T-cell (primary cell): ENCODE measurements at regions not wholly inside any gene's neighbourhood (a gene's known extent, or its start where the extent isn't known, plus 50 kb on each side); places are given as distances from the start of the nearest gene placed in this dataset.
"Not testable (repeated sequence)": the region's sequence is repeated elsewhere in the genome, so short reads cannot be mapped to it uniquely, and the experiment has no call there.

Source experiments
- ATAC-seq, 4 experiments: fragments of 200-7000 bp in 3 of 4; fragments of 150-1000 bp in 1 of 4; cut with Tn5 transposase; replicated peaks in 1 of 4; 1 replicate in 3 of 4; 2 replicates in 1 of 4; pipeline ENCODE4 v1.10.0; 2021; ENCODE audit warnings: moderate library complexity in 3 of 4, mild to moderate bottlenecking in 2 of 4, moderate number of reproducible peaks in 1 of 4
- CTCF ChIA-PET, 2 donors: fragments of 300-600 bp; sonication (Branson Sonifier 250); formaldehyde crosslinking; loops; one replicate each; lab custom pipeline; 2022; ENCODE audit warnings: antibody characterized with exemption in 2 of 2; lab: Charles Lee
- POLR2A ChIA-PET, 2 donors: fragments of 300-600 bp; sonication (Branson Sonifier 250); formaldehyde crosslinking; loops; one replicate each; lab custom pipeline; 2022; ENCODE audit warnings: antibody characterized with exemption in 2 of 2; lab: Charles Lee
- DNase-seq, 35 experiments: peaks; one replicate each; pipeline versions ENCODE4 v3.0.0 to v3.0.0-alpha.2; 2013 to 2023
- H3K27ac ChIP-seq: one replicate; pipeline ENCODE4 v1.5.1; 2013; ENCODE audit warnings: low read length
- H3K27me3 ChIP-seq, 2 experiments: replicated peaks in 1 of 2; 1 replicate in 1 of 2; 2 replicates in 1 of 2; pipeline versions ENCODE4 v1.6.1 to v1.7.0; 2013; ENCODE audit warnings: low read length in 1 of 2, mixed read lengths in 1 of 2; ENCODE audit not compliant: control insufficient read depth in 2 of 2, insufficient read depth in 2 of 2; ENCODE audit errors: extremely low read depth in 1 of 2
- H3K36me3 ChIP-seq, 2 donors: 1 replicate in 1 of 2; 2 replicates in 1 of 2; pipeline versions ENCODE4 v1.6.1 to v1.7.0; 2013; ENCODE audit warnings: low read length in 1 of 2; ENCODE audit not compliant: control insufficient read depth in 2 of 2, insufficient read depth in 1 of 2; ENCODE audit errors: extremely low read depth in 1 of 2
- H3K4me1 ChIP-seq, 2 experiments: 1 replicate in 1 of 2; 2 replicates in 1 of 2; pipeline versions ENCODE4 v1.6.1 to v1.7.0; 2013; ENCODE audit warnings: low read length in 2 of 2, mixed read lengths in 1 of 2; ENCODE audit not compliant: insufficient read depth in 2 of 2, control insufficient read depth in 1 of 2; ENCODE audit errors: extremely low read depth in 1 of 2
- H3K4me3 ChIP-seq, 2 donors: 1 replicate in 1 of 2; 2 replicates in 1 of 2; pipeline versions ENCODE4 v1.5.1 to v1.7.0; 2013; ENCODE audit warnings: mild to moderate bottlenecking in 2 of 2, low read length in 1 of 2, moderate library complexity in 1 of 2; ENCODE audit not compliant: control insufficient read depth in 1 of 2; ENCODE audit errors: extremely low read depth in 1 of 2
- H3K9me3 ChIP-seq: 2 replicates; pipeline ENCODE4 v1.7.0; 2013
- H3K27ac Mint-ChIP-seq, 2 donors: one replicate each; pipeline ENCODE4 v1.8.0; 2020 to 2021; ENCODE audit warnings: mild to moderate bottlenecking in 2 of 2, mixed read lengths in 2 of 2
- H3K27me3 Mint-ChIP-seq, 2 donors: one replicate each; pipeline ENCODE4 v1.8.0; 2021 to 2022; ENCODE audit warnings: mixed read lengths in 2 of 2
- H3K36me3 Mint-ChIP-seq: one replicate; pipeline ENCODE4 v1.8.0; 2021; ENCODE audit warnings: mixed read lengths
- H3K4me1 Mint-ChIP-seq, 3 donors: one replicate each; pipeline ENCODE4 v1.8.0; 2020 to 2022; ENCODE audit warnings: mixed read lengths in 3 of 3, mild to moderate bottlenecking in 1 of 3
- H3K4me3 Mint-ChIP-seq, 3 donors: one replicate each; pipeline ENCODE4 v1.8.0; 2020 to 2022; ENCODE audit warnings: mild to moderate bottlenecking in 3 of 3, mixed read lengths in 3 of 3, moderate library complexity in 3 of 3
- H3K9me3 Mint-ChIP-seq, 3 donors: one replicate each; pipeline ENCODE4 v1.8.0; 2020 to 2022; ENCODE audit warnings: mixed read lengths in 3 of 3
- WGBS: methylation state at CpG from one replicate; pipeline ENCODE4 v1.1.5; 2013; ENCODE audit warnings: missing lambda C conversion rate; ENCODE audit not compliant: insufficient coverage; 5-methylcytosine and 5-hydroxymethylcytosine counted together

DNA sequence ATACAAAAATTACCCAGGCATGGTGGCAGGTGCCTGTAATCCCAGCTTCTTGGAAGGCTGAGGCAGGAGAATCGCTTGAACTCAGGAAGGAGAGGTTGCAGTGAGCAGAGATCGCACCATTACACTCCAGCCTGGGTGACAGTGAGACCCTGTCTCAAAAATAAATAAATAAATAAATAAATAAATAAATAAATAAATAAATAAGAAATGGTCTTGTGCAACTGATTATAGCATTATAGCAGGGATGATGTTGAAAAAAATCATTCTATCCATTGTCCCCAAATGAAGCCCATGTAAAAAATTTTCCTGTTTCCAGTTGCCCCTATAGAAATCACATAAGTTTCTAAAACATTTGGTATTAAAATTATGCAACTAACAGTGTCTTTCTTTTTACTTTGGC, 100.5 kb downstream of the CMC2 start:
- DNase-seq, POLR2A ChIA-PET, H3K4me3 ChIP-seq, ATAC-seq, H3K4me3 Mint-ChIP-seq, H3K27ac Mint-ChIP-seq, CTCF ChIA-PET, H3K9me3 Mint-ChIP-seq, H3K4me1 Mint-ChIP-seq, H3K9me3 ChIP-seq, H3K36me3 Mint-ChIP-seq, H3K36me3 ChIP-seq, H3K27ac ChIP-seq, H3K4me1 ChIP-seq: not testable (repeated sequence)
- H3K27me3 ChIP-seq, result peaks cover 3 to 19% of the 10 kb centered on the region in 2 experiments
- H3K27me3 Mint-ChIP-seq, result peaks cover 0 to 11% of the 10 kb centered on the region in 2 donors
- WGBS, result no CpG with 5 or more reads among the region's 2 CpGs

DNA sequence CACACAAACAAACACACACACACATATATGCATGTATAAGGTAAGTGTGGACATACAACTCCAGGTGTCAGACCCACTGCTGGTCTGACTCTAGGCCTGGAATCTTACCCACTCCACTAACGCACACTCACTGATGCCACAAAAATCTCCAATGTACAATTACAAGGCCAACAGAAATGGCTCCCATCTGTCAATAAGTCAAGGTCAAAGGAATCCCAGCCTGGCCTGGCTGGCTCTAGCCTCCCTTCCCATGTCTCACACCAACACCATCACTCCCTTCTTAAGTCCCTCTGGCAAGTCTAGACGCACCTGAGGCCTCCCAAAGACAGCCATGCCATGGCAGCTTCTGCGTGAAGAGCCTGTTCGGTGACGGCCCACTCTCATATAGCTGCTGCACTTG, 99.2 kb upstream of the CDYL2 start:
- ChIA-PET POLR2A (no interaction called here), CTCF (no interaction called here)
- 94% methylated on average over 2 of the region's 5 CpGs for WGBS
- Mint-ChIP-seq H3K27me3 (peaks cover 4 to 8% of the 10 kb centered on the region in 2 donors), H3K4me3 (no peak overlapping the region), H3K4me1 (no peaks in the 10 kb centered on the region), H3K9me3 (no peaks in the 10 kb centered on the region), H3K27ac (no peak overlapping the region), H3K36me3 (no peaks in the 10 kb centered on the region)
- DNase-seq (no peak), ATAC-seq (no peak)
- Histone ChIP-seq H3K4me1 (no peaks in the 10 kb centered on the region), H3K27ac (no peak overlapping the region), H3K4me3 (no peak overlapping the region), H3K27me3 (peaks cover 0 to 24% of the 10 kb centered on the region in 2 experiments), H3K9me3 (no peaks in the 10 kb centered on the region), H3K36me3 (no peaks in the 10 kb centered on the region)

DNA sequence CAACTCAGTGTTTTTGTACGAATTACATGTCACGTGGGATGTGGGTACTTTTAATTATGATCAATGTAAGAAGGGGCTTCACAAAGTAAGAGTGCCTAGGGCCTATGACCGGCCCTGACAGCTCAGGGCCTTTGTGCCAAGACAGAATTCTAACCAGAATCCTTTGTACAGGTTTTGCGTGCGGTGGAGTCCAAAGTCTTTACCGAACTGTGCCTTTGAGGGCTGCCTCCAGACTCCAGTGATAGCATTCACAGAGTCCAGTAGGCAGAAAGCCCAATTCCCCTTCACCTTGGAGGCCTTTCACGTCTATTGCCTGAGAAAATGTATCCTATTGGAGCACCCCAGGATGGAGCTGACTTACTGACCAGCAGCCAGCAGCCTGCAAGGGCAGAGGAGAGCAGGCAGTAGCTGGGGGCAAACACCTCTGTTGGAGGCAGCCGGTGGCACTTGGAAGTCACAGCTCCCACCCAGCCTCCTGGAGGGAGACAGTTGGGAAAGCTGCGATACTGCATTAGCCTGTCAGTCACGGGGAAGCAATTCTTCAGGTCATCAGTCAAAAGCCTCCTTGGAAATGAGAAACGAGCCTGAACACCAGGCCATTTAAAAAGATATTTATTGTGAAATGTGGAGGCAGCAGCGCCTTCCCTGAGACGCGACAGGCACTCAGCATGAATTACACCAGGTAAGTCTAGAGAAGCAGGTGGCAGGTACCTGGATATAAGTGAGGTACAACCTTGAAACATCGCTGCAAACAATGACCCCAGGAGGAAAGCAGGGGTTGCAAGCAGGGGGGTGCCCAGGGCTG, 98.1 kb upstream of the CDYL2 start:
- WGBS, result 85% methylated on average over 14 of the region's 15 CpGs
- H3K27ac Mint-ChIP-seq, result no peak overlapping the region
- Histone ChIP-seq H3K27me3 (peaks cover 0 to 15% of the 10 kb centered on the region in 2 experiments), H3K36me3 (no peaks in the 10 kb centered on the region), H3K4me3 (no peak overlapping the region), H3K27ac (no peak overlapping the region), H3K4me1 (no peaks in the 10 kb centered on the region), H3K9me3 (no peaks in the 10 kb centered on the region)
- CTCF ChIA-PET, result no interaction called here
- no peak overlapping the region for H3K4me3 Mint-ChIP-seq
- ATAC-seq (no peak), DNase-seq (no peak)
- POLR2A ChIA-PET, result no interaction called here
- no peaks in the 10 kb centered on the region for H3K36me3 Mint-ChIP-seq
- no peaks in the 10 kb centered on the region for H3K4me1 Mint-ChIP-seq
- peaks cover 4 to 8% of the 10 kb centered on the region in 2 donors for H3K27me3 Mint-ChIP-seq
- no peaks in the 10 kb centered on the region for H3K9me3 Mint-ChIP-seq

DNA sequence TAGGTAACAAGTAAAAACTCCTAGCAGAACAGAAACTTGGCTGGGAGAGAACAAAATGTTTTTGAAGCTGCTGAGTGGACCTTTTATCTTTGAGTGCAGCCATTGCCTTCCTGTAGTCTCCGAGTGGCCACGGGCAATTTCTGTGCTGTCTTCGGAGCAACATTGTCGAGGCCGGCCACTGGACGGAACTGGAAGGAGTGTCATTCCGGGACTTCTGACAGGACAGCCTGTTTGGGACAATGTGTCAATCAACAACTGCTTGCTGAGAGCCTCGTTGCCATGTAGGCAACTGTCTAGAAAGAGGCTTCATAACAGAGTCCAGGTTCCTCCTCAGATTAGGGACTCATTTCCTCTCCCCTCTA, 96.2 kb upstream of the CDYL2 start:
- POLR2A ChIA-PET, result no interaction called here
- Mint-ChIP-seq H3K36me3 (no peaks in the 10 kb centered on the region), H3K27me3 (peaks cover 4 to 8% of the 10 kb centered on the region in 2 donors)

DNA sequence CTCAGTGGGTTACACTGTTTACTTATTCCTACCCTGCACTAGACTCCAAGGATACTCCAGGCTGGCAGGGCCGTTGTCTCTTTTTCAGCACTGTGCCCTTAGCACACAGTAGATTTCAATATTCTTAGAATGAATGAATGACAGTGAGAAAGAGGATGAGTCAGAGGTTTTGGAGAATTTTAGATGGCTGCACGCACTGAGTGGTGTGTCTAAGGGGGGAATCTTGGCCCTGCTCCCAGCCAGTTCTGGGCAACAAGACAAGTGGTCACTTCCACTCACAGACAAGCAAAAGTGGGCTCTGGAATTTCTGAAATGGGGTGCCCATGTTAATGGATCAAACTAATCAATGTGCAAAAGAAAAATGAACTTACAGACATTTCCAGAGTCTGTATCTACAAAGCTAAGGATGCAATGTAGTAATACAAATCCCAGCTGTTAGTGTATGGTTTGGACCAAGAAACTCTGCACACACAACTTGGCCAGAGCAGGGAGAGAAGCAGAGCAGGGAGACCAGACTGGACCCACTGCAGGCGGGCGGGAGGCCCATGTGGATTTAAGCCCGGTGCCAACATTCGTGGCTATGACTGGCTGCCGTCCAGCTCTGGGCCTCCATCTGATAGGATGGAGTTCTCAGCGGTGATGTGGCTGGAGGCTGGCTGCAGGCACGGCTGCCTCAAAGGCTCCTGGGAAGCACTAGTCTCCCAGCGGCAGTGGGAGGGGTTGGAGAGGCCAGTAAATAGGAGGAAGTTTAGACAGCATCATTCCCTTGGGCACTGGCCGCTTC, 95.6 kb upstream of the CDYL2 start:
- H3K27ac Mint-ChIP-seq, result no peak overlapping the region
- H3K36me3 Mint-ChIP-seq, result no peaks in the 10 kb centered on the region
- Histone ChIP-seq H3K36me3 (no peaks in the 10 kb centered on the region), H3K27me3 (peaks cover 0 to 13% of the 10 kb centered on the region in 2 experiments), H3K4me1 (no peaks in the 10 kb centered on the region), H3K4me3 (no peak overlapping the region), H3K9me3 (no peaks in the 10 kb centered on the region), H3K27ac (no peak overlapping the region)
- POLR2A ChIA-PET, result no interaction called here
- ATAC-seq (no peak), DNase-seq (no peak)
- WGBS, result 77% methylated on average over 7 of the region's 11 CpGs
- CTCF ChIA-PET, result no interaction called here
- no peak overlapping the region for H3K4me3 Mint-ChIP-seq
- H3K9me3 Mint-ChIP-seq, result no peaks in the 10 kb centered on the region
- H3K4me1 Mint-ChIP-seq, result no peaks in the 10 kb centered on the region
- H3K27me3 Mint-ChIP-seq, result peaks cover 8% of the 10 kb centered on the region in 2 donors

More for the DNA sequence above, 96.2 kb upstream of the CDYL2 start:
- Histone ChIP-seq H3K4me1 (no peaks in the 10 kb centered on the region), H3K9me3 (no peaks in the 10 kb centered on the region), H3K36me3 (no peaks in the 10 kb centered on the region), H3K27me3 (peaks cover 0 to 13% of the 10 kb centered on the region in 2 experiments), H3K27ac (no peak overlapping the region), H3K4me3 (no peak overlapping the region)
- H3K27ac Mint-ChIP-seq, result no peak overlapping the region
- WGBS, result 85% methylated on average over 8 of the region's 8 CpGs
- no peak for ATAC-seq
- CTCF ChIA-PET, result no interaction called here
- no peak for DNase-seq
- H3K9me3 Mint-ChIP-seq, result no peaks in the 10 kb centered on the region
- H3K4me3 Mint-ChIP-seq, result no peak overlapping the region
- no peaks in the 10 kb centered on the region for H3K4me1 Mint-ChIP-seq

DNA sequence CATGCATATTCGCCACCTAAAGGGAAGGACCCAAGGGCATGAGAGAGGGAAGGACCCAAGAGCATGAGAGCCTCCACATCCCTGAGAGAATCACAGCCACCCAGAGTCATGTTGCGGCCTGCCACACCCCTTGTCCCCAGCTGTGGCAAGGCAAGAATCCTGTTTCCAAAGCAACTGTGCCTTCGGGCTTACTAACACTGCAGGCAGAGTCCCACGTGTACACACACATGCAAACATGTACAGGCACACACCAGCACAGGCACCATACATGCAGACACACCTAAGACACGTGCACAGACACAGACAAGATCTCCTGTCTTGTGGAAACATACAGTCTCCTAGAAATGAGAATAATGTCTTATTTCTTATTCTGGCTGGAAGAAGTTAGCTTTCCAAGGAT, 92.4 kb upstream of the CDYL2 start:
- Histone ChIP-seq H3K36me3 (no peaks in the 10 kb centered on the region), H3K4me1 (no peaks in the 10 kb centered on the region), H3K27ac (no peak overlapping the region), H3K9me3 (no peaks in the 10 kb centered on the region), H3K4me3 (no peak overlapping the region), H3K27me3 (peaks cover 0 to 9% of the 10 kb centered on the region in 2 experiments)
- Mint-ChIP-seq H3K27me3 (peaks cover 8% of the 10 kb centered on the region in 2 donors), H3K4me3 (no peak overlapping the region), H3K9me3 (no peaks in the 10 kb centered on the region), H3K36me3 (no peaks in the 10 kb centered on the region), H3K4me1 (no peaks in the 10 kb centered on the region), H3K27ac (no peak overlapping the region)
- 90% methylated on average over 2 of the region's 5 CpGs for WGBS
- CTCF ChIA-PET, result no interaction called here
- no peak for DNase-seq
- POLR2A ChIA-PET, result no interaction called here
- no peak for ATAC-seq
